ENCODE measurements at regions not wholly inside any gene's neighbourhood (a gene's known extent, or its start where the extent isn't known, plus 50 kb on each side); places are given as distances from the start of the nearest gene placed in this dataset.
A peak's percentile ranks its signal among the peaks of the same experiment; 100 is the strongest.

DNA sequence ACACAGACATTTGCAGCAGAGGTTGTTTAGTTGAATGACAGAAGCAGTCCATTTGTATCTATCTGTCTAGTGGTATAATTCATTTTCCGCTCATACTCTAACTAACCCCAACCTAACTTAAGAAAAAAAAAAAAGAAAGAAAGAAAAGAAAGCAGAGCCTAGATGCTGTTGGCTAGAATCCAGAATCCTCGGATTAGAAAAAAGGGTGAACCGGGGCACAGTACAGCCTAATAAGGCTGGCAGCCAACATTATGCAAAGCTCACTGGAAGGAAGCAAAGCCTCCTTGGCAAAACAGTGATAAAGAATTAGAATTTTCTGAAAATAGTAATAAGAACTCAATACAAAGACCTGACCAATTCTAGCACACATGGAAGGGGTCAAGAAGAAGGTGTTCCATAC is 640.8 kb downstream of the TUSC7 start:
- TF ChIP-seq, protein P1, sequence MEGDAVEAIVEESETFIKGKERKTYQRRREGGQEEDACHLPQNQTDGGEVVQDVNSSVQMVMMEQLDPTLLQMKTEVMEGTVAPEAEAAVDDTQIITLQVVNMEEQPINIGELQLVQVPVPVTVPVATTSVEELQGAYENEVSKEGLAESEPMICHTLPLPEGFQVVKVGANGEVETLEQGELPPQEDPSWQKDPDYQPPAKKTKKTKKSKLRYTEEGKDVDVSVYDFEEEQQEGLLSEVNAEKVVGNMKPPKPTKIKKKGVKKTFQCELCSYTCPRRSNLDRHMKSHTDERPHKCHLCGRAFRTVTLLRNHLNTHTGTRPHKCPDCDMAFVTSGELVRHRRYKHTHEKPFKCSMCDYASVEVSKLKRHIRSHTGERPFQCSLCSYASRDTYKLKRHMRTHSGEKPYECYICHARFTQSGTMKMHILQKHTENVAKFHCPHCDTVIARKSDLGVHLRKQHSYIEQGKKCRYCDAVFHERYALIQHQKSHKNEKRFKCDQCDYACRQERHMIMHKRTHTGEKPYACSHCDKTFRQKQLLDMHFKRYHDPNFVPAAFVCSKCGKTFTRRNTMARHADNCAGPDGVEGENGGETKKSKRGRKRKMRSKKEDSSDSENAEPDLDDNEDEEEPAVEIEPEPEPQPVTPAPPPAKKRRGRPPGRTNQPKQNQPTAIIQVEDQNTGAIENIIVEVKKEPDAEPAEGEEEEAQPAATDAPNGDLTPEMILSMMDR (IDR thresholded peaks at IDR 0.05; ENCODE audit: low read depth, low read length), result no peak
- no peak for DNase-seq (ENCODE audit: low read depth, low spot score)
- POLR2A ChIA-PET, result no interaction called here
- Histone ChIP-seq H3K4me3 (ENCODE audit: low read depth, low read length) (no peak overlapping the region), H3K9me3 (ENCODE audit: control insufficient read depth, insufficient read depth, low read length) (no peaks in the 10 kb centered on the region), H3K27me3 (ENCODE audit: control insufficient read depth, insufficient read depth, low read length) (no peaks in the 10 kb centered on the region), H3K27ac (ENCODE audit: low read depth, low read length) (no peak overlapping the region)
- CTCF ChIA-PET, result no interaction called here

DNA sequence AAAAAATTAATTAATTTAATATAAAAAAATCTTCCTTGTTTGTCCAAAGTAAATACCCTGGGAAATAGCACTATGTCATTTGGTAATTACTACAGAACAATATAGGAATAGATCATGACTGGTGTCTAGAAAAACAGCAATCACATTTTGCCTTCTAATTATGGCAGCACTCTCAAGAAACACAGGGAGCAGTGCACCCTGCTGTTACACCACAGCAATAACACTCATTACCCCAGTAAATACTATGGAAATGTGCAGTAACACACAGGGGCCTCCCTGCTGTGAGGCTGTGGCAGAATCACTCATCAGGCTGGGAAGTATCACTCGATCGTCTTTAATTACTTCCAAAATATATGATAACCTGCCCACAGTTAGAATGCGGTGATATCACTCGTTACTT is 646.0 kb downstream of the TUSC7 start:
- H3K27me3 ChIP-seq (ENCODE audit: control insufficient read depth, insufficient read depth, low read length), result no peaks in the 10 kb centered on the region
- POLR2A ChIA-PET, result no interaction called here
- TF ChIP-seq, protein P1 (IDR thresholded peaks at IDR 0.05; ENCODE audit: low read depth, low read length), result peak; percentile 40
- H3K9me3 ChIP-seq (ENCODE audit: control insufficient read depth, insufficient read depth, low read length), result no peaks in the 10 kb centered on the region
- no peak for DNase-seq (ENCODE audit: low read depth, low spot score)
- no peak overlapping the region for H3K27ac ChIP-seq (ENCODE audit: low read depth, low read length)
- CTCF ChIA-PET, result no interaction called here
- no peak overlapping the region for H3K4me3 ChIP-seq (ENCODE audit: low read depth, low read length)

DNA sequence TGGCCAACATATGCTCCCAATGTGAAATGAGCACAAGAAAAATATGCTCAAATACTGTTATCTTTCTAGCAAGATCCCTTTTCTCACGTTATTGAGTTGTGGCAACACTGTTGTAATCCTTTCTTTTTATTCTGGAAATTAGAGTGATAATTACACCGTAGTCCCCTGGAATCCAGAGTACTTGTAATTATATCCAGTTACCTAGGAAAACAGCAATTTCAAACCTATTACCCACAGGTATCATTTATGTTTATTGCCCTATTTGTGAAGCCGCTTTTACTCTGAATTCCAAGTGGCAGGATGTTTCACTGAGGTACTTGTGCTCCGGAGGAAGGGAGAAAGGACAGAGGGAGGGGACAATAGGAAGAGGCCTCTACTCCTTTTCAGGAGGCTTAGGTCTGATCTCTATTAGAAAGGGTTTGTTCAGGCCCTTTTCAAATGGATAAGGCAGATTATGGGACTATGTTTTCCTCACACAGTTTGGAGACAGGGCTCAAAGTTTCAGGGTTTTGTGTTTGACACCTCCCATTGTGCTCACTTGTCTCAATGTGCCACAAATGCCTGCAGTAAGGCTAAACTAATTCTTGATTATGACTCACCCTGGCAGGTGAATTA is 646.6 kb downstream of the TUSC7 start:
- no peak for DNase-seq (ENCODE audit: low read depth, low spot score)
- Histone ChIP-seq H3K9me3 (ENCODE audit: control insufficient read depth, insufficient read depth, low read length) (no peaks in the 10 kb centered on the region), H3K4me3 (ENCODE audit: low read depth, low read length) (no peak overlapping the region), H3K27me3 (ENCODE audit: control insufficient read depth, insufficient read depth, low read length) (no peaks in the 10 kb centered on the region), H3K27ac (ENCODE audit: low read depth, low read length) (no peak overlapping the region)
- TF ChIP-seq, protein P1 (IDR thresholded peaks at IDR 0.05; ENCODE audit: low read depth, low read length), result no peak
- ChIA-PET CTCF (no interaction called here), POLR2A (no interaction called here)

DNA sequence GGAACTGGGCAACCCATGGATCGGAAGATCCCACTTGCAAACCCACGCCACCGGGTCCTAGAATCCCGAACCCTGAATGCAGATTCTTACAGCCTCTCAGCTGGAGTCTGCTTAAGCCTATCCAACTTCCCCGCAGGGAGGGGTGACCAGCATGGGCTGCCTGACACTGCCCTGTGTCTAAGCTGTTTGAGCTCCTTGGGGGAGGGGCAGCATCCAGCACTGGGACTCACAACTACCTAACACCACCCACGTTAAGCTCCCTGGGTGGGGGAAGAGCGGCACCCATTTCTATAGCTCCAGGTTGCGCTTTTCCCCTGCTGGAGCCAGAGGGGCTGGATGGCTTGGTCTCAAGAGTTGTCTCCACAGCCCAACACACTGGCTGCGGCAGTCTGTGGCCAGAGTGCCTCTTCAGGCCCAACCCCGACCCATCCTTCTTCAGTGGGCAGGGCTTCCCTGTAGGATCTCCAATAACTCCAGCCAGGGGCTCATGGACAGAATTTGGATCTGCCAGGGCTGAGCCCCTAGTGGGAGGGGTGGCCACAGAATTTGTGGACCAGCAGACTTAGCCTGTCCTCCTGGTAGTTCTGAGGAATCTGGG is 649.2 kb downstream of the TUSC7 start:
- TF ChIP-seq, protein P1 (IDR thresholded peaks at IDR 0.05; ENCODE audit: low read depth, low read length), result no peak
- no peak overlapping the region for H3K27ac ChIP-seq (ENCODE audit: low read depth, low read length)
- H3K9me3 ChIP-seq (ENCODE audit: control insufficient read depth, insufficient read depth, low read length), result no peaks in the 10 kb centered on the region
- ChIA-PET POLR2A (no interaction called here), CTCF (interaction anchor here (0.6 to 2.1 kb wide), 2 partner anchors 18 to 240 kb away, joined by 3 to 5 read pairs; no protein-coding TSS in a partner anchor)
- H3K27me3 ChIP-seq (ENCODE audit: control insufficient read depth, insufficient read depth, low read length), result no peaks in the 10 kb centered on the region
- H3K4me3 ChIP-seq (ENCODE audit: low read depth, low read length), result no peak overlapping the region
- no peak for DNase-seq (ENCODE audit: low read depth, low spot score)

DNA sequence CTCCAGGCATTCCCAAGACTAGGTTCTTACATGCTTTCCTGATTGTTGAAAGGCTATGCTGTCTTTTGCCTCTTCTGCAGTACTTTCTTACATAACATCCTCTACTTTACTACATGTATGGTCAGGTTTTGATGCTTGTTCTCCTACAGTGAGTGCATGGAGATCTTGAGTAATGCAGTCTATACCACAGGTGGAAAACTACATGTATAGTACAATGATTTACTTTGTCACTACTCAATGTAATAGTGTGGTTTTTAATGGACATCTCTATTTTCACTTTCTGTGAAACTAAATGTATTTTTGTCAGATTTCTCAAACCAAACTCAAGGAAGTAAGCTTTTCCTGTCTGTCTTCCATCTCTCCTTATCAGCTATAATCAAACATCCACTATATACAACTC is 657.0 kb downstream of the TUSC7 start:
- H3K27me3 ChIP-seq (ENCODE audit: control insufficient read depth, insufficient read depth, low read length), result no peaks in the 10 kb centered on the region
- no peak overlapping the region for H3K4me3 ChIP-seq (ENCODE audit: low read depth, low read length)
- no peak overlapping the region for H3K27ac ChIP-seq (ENCODE audit: low read depth, low read length)
- H3K9me3 ChIP-seq (ENCODE audit: control insufficient read depth, insufficient read depth, low read length), result no peaks in the 10 kb centered on the region
- TF ChIP-seq, protein P1 (IDR thresholded peaks at IDR 0.05; ENCODE audit: low read depth, low read length), result no peak
- ChIA-PET POLR2A (no interaction called here), CTCF (interaction anchor here (1.0 kb wide), 1 partner anchor 354 kb away, joined by 3 read pairs; no protein-coding TSS in a partner anchor)
- DNase-seq (ENCODE audit: low read depth, low spot score), result no peak
